NB4 (cell line): ENCODE measurements at regions not wholly inside any gene's neighbourhood (a gene's known extent, or its start where the extent isn't known, plus 50 kb on each side); places are given as distances from the start of the nearest gene placed in this dataset.

ENCODE experiments used
- DNase-seq: peaks from one replicate; pipeline ENCODE4 v3.0.0; 2010; ENCODE audit warnings: low read depth
- H3K4me3 ChIP-seq: one replicate; pipeline ENCODE4 v1.5.1; 2011; ENCODE audit warnings: mild to moderate bottlenecking, low read depth, low read length, moderate library complexity
- MYC ChIP-seq: IDR thresholded peaks from 2 replicates; pipeline ENCODE4 v1.6.1; 2011; ENCODE audit warnings: low read depth, low read length
- POLR2A ChIP-seq: IDR thresholded peaks from 2 replicates; pipeline ENCODE4 v1.6.1; 2011; ENCODE audit warnings: mild to moderate bottlenecking; ENCODE audit not compliant: insufficient read length; ENCODE audit errors: extremely low read depth
- TF ChIP-seq, protein P1 (sequence below): IDR thresholded peaks from 2 replicates; pipeline ENCODE4 v1.6.1; 2011; ENCODE audit warnings: low read depth, low read length
- TF ChIP-seq, protein P2 (sequence below): IDR thresholded peaks from one replicate; pipeline ENCODE4 v1.5.1; 2012; ENCODE audit warnings: low read depth, low read length

- no peak overlapping the region for H3K4me3 ChIP-seq
- DNase-seq = no peak
These were observed 361.6 kb upstream of the RIOK2 start for GRCh38 chr5:97544678-97545077.

GRCh38 chr5:97545446-97545845, 362.4 kb upstream of the RIOK2 start:
- no peak for DNase-seq
- TF ChIP-seq, protein P1, sequence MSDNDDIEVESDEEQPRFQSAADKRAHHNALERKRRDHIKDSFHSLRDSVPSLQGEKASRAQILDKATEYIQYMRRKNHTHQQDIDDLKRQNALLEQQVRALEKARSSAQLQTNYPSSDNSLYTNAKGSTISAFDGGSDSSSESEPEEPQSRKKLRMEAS = no peak
- TF ChIP-seq, protein P2, sequence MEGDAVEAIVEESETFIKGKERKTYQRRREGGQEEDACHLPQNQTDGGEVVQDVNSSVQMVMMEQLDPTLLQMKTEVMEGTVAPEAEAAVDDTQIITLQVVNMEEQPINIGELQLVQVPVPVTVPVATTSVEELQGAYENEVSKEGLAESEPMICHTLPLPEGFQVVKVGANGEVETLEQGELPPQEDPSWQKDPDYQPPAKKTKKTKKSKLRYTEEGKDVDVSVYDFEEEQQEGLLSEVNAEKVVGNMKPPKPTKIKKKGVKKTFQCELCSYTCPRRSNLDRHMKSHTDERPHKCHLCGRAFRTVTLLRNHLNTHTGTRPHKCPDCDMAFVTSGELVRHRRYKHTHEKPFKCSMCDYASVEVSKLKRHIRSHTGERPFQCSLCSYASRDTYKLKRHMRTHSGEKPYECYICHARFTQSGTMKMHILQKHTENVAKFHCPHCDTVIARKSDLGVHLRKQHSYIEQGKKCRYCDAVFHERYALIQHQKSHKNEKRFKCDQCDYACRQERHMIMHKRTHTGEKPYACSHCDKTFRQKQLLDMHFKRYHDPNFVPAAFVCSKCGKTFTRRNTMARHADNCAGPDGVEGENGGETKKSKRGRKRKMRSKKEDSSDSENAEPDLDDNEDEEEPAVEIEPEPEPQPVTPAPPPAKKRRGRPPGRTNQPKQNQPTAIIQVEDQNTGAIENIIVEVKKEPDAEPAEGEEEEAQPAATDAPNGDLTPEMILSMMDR = no peak
- TF ChIP-seq POLR2A (no peak), MYC (no peak)
- H3K4me3 ChIP-seq = no peak overlapping the region

More at GRCh38 chr5:97544678-97545077, 361.6 kb upstream of the RIOK2 start:
- TF ChIP-seq, protein P2 = no peak
- no peak for TF ChIP-seq POLR2A
- TF ChIP-seq, protein P1 = no peak
- no peak for TF ChIP-seq MYC

GRCh38 chr5:97545886-97546535, 363.0 kb upstream of the RIOK2 start:
- DNase-seq = no peak
- H3K4me3 ChIP-seq = no peak overlapping the region
- TF ChIP-seq, protein P1 = no peak
- TF ChIP-seq POLR2A (no peak), MYC (no peak)
- TF ChIP-seq, protein P2 = no peak

GRCh38 chr5:97547430-97547829, 364.4 kb upstream of the RIOK2 start:
- TF ChIP-seq, protein P1 = no peak
- DNase-seq = no peak
- no peak overlapping the region for H3K4me3 ChIP-seq

- H3K4me3 ChIP-seq = no peak overlapping the region
- DNase-seq = no peak
- TF ChIP-seq POLR2A = no peak
- TF ChIP-seq, protein P1 = no peak
- TF ChIP-seq, protein P2 = no peak
- no peak for TF ChIP-seq MYC
These were observed 365.1 kb upstream of the RIOK2 start for GRCh38 chr5:97547999-97548738.

GRCh38 chr5:97548739-97549080, 365.7 kb upstream of the RIOK2 start:
- H3K4me3 ChIP-seq = no peak overlapping the region
- no peak for DNase-seq
- TF ChIP-seq, protein P1 = no peak
- TF ChIP-seq POLR2A (no peak), MYC (no peak)
- TF ChIP-seq, protein P2 = no peak
